ENCODE measurements at regions not wholly inside any gene's neighbourhood (a gene's known extent, or its start where the extent isn't known, plus 50 kb on each side); places are given as distances from the start of the nearest gene placed in this dataset.

GRCh38 chr3:26345613-26346012, 277.0 kb upstream of the LRRC3B start:
- Histone ChIP-seq H4K8ac (ENCODE audit: extremely low read depth, insufficient read depth, low read length) (no peak overlapping the region), H3K79me2 (ENCODE audit: control insufficient read depth in 1 of 2, insufficient read depth in 2 of 2, low read length in 2 of 2) (no peaks in the 10 kb centered on the region), H3K79me1 (ENCODE audit: low read depth, low read length) (no peaks in the 10 kb centered on the region), H3K18ac (ENCODE audit: extremely low read depth, low read length) (no peak overlapping the region), H2BK12ac (ENCODE audit: low read depth, low read length) (no peak overlapping the region), H4K91ac (replicated peaks; ENCODE audit: insufficient read length, low read length) (no peak overlapping the region), H3K36me3 (ENCODE audit: control insufficient read depth in 2 of 4, insufficient read depth in 4 of 4, low read length in 3 of 4) (no peaks in the 10 kb centered on the region), H3K23ac (ENCODE audit: insufficient read length) (no peak overlapping the region), H3K4me2 (ENCODE audit: insufficient read depth in 1 of 2, low read depth in 2 of 2, low read length in 2 of 2) (no peak overlapping the region), H4K5ac (ENCODE audit: insufficient read length, low read depth, low read length) (no peak overlapping the region), H3K23me2 (ENCODE audit: low read depth, low read length) (no peaks in the 10 kb centered on the region), H2BK5ac (ENCODE audit: low read depth, low read length) (no peak overlapping the region), H3K56ac (replicated peaks; ENCODE audit: insufficient read length, low read depth, low read length) (no peak overlapping the region), H2AK5ac (ENCODE audit: low read depth, low read length) (no peak overlapping the region; the same call in 1 of the 2 replicates), H3K4ac (replicated peaks; ENCODE audit: insufficient read length, low read depth, low read length) (no peak overlapping the region), H3K4me1 (replicated peaks in 1 of 4; ENCODE audit: control insufficient read depth in 3 of 4, insufficient read depth in 4 of 4, low read length in 3 of 4) (peaks cover 0 to 2% (median 0%) of the 10 kb centered on the region in 4 experiments; a peak in 1 of 7 replicates), H3K9me3 (ENCODE audit: insufficient read depth in 2 of 2, low read depth in 1 of 2, low read length in 1 of 2) (no peaks in the 10 kb centered on the region; a peak in 1 of 4 replicates), H2AFZ (ENCODE audit: low read length) (0 out of 2 replicates have a peak overlapping the region, but pooled peaks have one; percentile 70), H3K27me3 (replicated peaks in 1 of 4; ENCODE audit: control insufficient read depth in 3 of 4, extremely low read depth in 1 of 4, insufficient read depth in 3 of 4, low read length in 3 of 4) (no peaks in the 10 kb centered on the region), H2BK20ac (ENCODE audit: low read length) (no peak overlapping the region), H2BK120ac (replicated peaks; ENCODE audit: low read depth, low read length) (no peak overlapping the region), H3K27ac (ENCODE audit: low read depth, low read length) (no peak overlapping the region), H4K20me1 (replicated peaks in 1 of 2; ENCODE audit: control insufficient read depth in 1 of 2, insufficient read depth in 2 of 2, low read length in 2 of 2) (no peaks in the 10 kb centered on the region), H3K4me3 (ENCODE audit: extremely low read depth in 1 of 4, insufficient read depth in 2 of 4, low read depth in 3 of 4, low read length in 4 of 4) (no peak overlapping the region), H3K14ac (ENCODE audit: insufficient read length) (no peak overlapping the region), H2BK15ac (ENCODE audit: low read length) (no peak overlapping the region), H3K9ac (replicated peaks in 1 of 4; ENCODE audit: extremely low read depth in 1 of 4, low read depth in 3 of 4, low read length in 3 of 4) (no peak overlapping the region)
- FAIRE-seq = no peak
- TF ChIP-seq SRF (IDR thresholded peaks at IDR 0.05; ENCODE audit: low read depth, low read length) (no peak), CHD2 (IDR thresholded peaks at IDR 0.05; ENCODE audit: low read length) (no peak), JUN (IDR thresholded peaks at IDR 0.05; ENCODE audit: low read depth, low read length) (no peak), JUND (IDR thresholded peaks at IDR 0.05; ENCODE audit: low read length) (no peak), KDM4A (IDR thresholded peaks at IDR 0.05; ENCODE audit: low read depth, low read length, severe bottlenecking) (no peak), SP4 (IDR thresholded peaks at IDR 0.05; ENCODE audit: low read length) (no peak), KDM1A (IDR thresholded peaks at IDR 0.05; ENCODE audit: borderline replicate concordance, low read length) (no peak), TAF1 (IDR thresholded peaks at IDR 0.05; ENCODE audit: low read depth, low read length) (no peak), CTCF (IDR thresholded peaks at IDR 0.05; ENCODE audit: control extremely low read depth in 1 of 3, insufficient read depth in 1 of 3, low read depth in 1 of 3, low read length in 3 of 3) (peak; percentile 9 to 51 (median 50); a peak in 3 of 4 replicates), RAD21 (IDR thresholded peaks at IDR 0.05 in 1 of 2, conservative IDR thresholded peaks at IDR 0.05 in 1 of 2; ENCODE audit: low read depth in 2 of 2, low read length in 2 of 2) (peak; percentile 55 to 69), CTBP2 (IDR thresholded peaks at IDR 0.05; ENCODE audit: borderline replicate concordance, insufficient read depth, insufficient read length, low read length) (no peak)
- no peak for DNase-seq (ENCODE audit: low read depth in 1 of 2, low spot score in 2 of 2)
- CTCF ChIA-PET (ENCODE audit: partially characterized antibody) = interaction anchor here (0.9 to 1.6 kb wide), 6 partner anchors 20 to 698 kb away, joined by 3 to 5 read pairs (median 3); no protein-coding TSS in a partner anchor
- POLR2A ChIA-PET (ENCODE audit: partially characterized antibody) = no interaction called here
- 83% methylated on average over 10 of the region's 10 CpGs; no CpG with 5 or more reads in 1 of the 2 experiments for WGBS, 2 experiments (ENCODE audit: extremely low coverage in 1 of 2, insufficient coverage in 1 of 2, insufficient read length in 1 of 2, insufficient replicate concordance in 2 of 2, low coverage in 1 of 2, low lambda C conversion rate in 2 of 2, missing lambda C conversion rate in 1 of 2)
